Breast epithelium (tissue), 3 donors: ENCODE measurements at regions not wholly inside any gene's neighbourhood (a gene's known extent, or its start where the extent isn't known, plus 50 kb on each side); places are given as distances from the start of the nearest gene placed in this dataset.

Source experiments
- CTCF ChIP-seq, 3 donors: fragments of 450-650 bp; IDR thresholded peaks; one replicate each; pipeline ENCODE4 v1.5.1; 2016 to 2017; ENCODE audit warnings: antibody characterized with exemption in 3 of 3, mild to moderate bottlenecking in 3 of 3, moderate library complexity in 3 of 3
- POLR2AphosphoS5 ChIP-seq, 3 donors: sonication (generic); formaldehyde crosslinking; IDR thresholded peaks; one replicate each; pipeline ENCODE4 v1.6.1; 2017; ENCODE audit warnings: antibody characterized with exemption in 3 of 3

GRCh38 chr9:108160706-108161355 lies 671.3 kb upstream of the KLF4 start:
- TF ChIP-seq POLR2AphosphoS5 (IDR thresholded peaks at IDR 0.05) (no peak), CTCF (IDR thresholded peaks at IDR 0.05) (no peak)
